Epithelial cell of proximal tubule (primary cell): ENCODE measurements at regions not wholly inside any gene's neighbourhood (a gene's known extent, or its start where the extent isn't known, plus 50 kb on each side); places are given as distances from the start of the nearest gene placed in this dataset.

Source experiments
- DNase-seq: peaks from one replicate; pipeline ENCODE4 v3.0.0-alpha.2; 2011; ENCODE audit warnings: low read depth
- H3K4me3 ChIP-seq: 2 replicates; pipeline ENCODE4 v1.5.1; 2011; ENCODE audit warnings: low read depth, mild to moderate bottlenecking, low read length
- TF ChIP-seq, protein P1 (sequence below): conservative IDR thresholded peaks from 2 replicates; pipeline ENCODE4 v1.5.1; 2012; ENCODE audit warnings: low read depth, mild to moderate bottlenecking, low read length

DNA sequence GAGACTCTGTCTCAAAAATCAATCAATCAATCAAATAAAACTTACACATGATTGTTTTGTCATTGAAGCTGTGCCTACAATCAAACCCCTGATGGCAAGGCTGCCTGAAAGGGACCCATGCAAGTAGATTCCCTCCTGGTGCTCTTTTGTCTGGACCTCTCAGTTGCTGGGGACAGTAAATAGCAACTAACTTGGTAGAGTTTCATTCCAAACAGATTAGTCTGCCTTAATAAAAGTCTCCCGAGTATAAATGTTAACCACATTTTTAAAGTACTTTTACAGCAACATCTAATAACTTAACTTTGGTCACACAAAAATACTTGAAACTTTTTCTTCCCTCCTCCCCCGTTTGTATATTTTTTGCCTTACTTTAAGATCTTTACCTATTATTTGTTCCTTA is 105.5 kb downstream of the FEM1C start:
- DNase-seq, result no peak
- TF ChIP-seq, protein P1, sequence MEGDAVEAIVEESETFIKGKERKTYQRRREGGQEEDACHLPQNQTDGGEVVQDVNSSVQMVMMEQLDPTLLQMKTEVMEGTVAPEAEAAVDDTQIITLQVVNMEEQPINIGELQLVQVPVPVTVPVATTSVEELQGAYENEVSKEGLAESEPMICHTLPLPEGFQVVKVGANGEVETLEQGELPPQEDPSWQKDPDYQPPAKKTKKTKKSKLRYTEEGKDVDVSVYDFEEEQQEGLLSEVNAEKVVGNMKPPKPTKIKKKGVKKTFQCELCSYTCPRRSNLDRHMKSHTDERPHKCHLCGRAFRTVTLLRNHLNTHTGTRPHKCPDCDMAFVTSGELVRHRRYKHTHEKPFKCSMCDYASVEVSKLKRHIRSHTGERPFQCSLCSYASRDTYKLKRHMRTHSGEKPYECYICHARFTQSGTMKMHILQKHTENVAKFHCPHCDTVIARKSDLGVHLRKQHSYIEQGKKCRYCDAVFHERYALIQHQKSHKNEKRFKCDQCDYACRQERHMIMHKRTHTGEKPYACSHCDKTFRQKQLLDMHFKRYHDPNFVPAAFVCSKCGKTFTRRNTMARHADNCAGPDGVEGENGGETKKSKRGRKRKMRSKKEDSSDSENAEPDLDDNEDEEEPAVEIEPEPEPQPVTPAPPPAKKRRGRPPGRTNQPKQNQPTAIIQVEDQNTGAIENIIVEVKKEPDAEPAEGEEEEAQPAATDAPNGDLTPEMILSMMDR, result no peak
- H3K4me3 ChIP-seq, result no peak overlapping the region

- TF ChIP-seq, protein P1, result no peak
- no peak overlapping the region for H3K4me3 ChIP-seq
- no peak for DNase-seq
Measured at GRCh38 chr5:115435778-115436712, 108.5 kb downstream of the FEM1C start.

DNA sequence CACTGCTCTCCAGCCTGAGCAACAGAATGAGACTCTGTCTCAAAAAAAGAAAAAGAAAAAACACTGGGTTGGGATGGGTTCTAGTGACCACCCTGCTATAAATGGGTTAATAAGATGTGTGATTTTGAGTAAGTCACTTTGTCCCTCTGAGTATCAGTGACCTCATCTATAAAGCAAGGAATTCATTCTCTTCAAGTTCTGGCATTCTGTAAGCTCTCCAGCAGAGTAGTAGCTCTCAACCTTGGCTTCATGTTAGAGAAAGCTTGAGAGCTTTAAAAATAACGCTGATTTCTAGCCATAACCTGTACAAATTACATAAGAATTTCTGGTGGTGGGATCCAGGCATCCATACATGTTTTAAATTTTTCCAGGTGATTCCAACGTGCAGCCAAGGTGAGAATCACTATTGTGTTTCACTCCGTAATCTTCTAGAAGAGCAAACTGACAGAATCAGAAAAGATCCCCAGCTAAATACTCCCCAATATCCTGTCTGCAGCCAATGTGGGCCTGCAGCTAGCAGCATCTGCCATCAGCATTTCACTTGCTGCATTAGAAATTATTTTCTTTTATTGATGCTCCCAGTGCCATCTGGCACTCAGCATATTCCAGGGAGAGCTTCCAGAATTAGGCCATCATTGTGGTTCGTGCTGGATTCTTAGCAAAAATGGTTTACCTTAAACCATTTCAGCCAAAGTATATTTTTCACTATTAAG is 109.4 kb downstream of the FEM1C start:
- H3K4me3 ChIP-seq, result no peak overlapping the region
- no peak for DNase-seq
- TF ChIP-seq, protein P1, result no peak

DNA sequence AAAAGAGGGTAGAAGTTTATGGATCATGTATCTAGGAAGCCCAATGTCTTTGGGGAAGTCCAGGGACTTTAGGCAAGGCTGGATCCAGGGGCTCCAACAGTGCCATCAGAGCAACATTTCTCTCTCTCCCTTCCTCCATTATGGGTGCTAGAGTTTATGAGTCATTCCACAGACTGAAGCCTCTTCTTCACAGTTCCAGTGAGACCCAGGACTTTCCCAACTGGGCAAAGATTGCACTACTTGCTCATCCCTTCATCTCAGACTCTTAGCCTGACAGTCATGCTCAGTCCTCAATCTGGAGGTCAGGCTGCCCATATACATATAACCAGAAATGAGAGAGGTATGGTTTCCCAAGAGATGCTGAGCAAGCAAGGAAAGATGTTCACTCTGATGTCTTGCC is 110.7 kb downstream of the FEM1C start:
- no peak overlapping the region for H3K4me3 ChIP-seq
- DNase-seq, result no peak
- TF ChIP-seq, protein P1, result no peak

DNA sequence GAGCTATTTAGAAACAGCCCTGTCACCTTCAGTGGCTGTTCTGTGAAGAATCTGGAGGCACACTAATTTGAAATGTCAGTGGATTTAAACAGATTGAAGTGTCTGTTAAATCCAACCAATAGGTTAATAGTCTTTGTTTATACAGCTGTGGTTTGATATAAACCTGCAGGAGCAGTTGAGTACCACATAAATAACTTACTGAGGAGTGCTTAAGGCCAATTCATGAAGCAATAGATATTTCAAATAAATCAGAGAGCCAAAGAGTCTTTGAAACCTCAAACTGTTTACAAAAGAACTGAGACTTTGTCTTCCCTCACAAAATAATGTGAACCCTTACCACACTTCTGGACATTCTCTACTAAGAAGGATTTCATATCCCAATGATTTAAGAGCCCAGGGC is 111.9 kb downstream of the FEM1C start:
- DNase-seq, result no peak
- no peak overlapping the region for H3K4me3 ChIP-seq
- TF ChIP-seq, protein P1, result no peak

- TF ChIP-seq, protein P1, result no peak
- DNase-seq, result no peak
- H3K4me3 ChIP-seq, result no peak overlapping the region
Measured at GRCh38 chr5:115431116-115431515, 113.5 kb downstream of the FEM1C start.
